Colonic mucosa (tissue), 4 donors: ENCODE measurements at regions not wholly inside any gene's neighbourhood (a gene's known extent, or its start where the extent isn't known, plus 50 kb on each side); places are given as distances from the start of the nearest gene placed in this dataset.

Source experiments
- DNase-seq: peaks from one replicate; pipeline ENCODE4 v3.0.0-alpha.2; 2020
- H3K27ac ChIP-seq: fragments of 200-600 bp; one replicate; pipeline ENCODE4 v1.8.0; 2021
- H3K27me3 ChIP-seq: fragments of 200-600 bp; one replicate; pipeline ENCODE4 v1.8.0; 2021
- H3K36me3 ChIP-seq: fragments of 200-600 bp; one replicate; pipeline ENCODE4 v1.8.0; 2021
- H3K4me1 ChIP-seq: fragments of 200-600 bp; one replicate; pipeline ENCODE4 v1.8.0; 2021; ENCODE audit warnings: mild to moderate bottlenecking
- H3K4me3 ChIP-seq: fragments of 200-600 bp; one replicate; pipeline ENCODE4 v1.8.0; 2021
- H3K9ac ChIP-seq, 2 donors: one replicate each; pipeline ENCODE4 v1.7.0; 2013; ENCODE audit warnings: control low read depth in 2 of 2, low read depth in 2 of 2, low read length in 2 of 2
- H3K9me3 ChIP-seq: fragments of 200-600 bp; one replicate; pipeline ENCODE4 v1.8.0; 2021
- CTCF ChIP-seq: fragments of 200-600 bp; IDR thresholded peaks from one replicate; pipeline ENCODE4 v1.8.0; 2022; ENCODE audit warnings: antibody characterized with exemption, mild to moderate bottlenecking
- intact Hi-C: fragments of 100-400 bp; cut with DNase I; formaldehyde crosslinking; loops from one replicate; pipeline ENCODE4 v1.14.1; 2022
- donor health status: healthy.
- donor health status: DM: no; HTN: no; CAD: no.
- donor health status: DM: no; HTN: no; CAD: no.

- no peak overlapping the region for H3K9ac ChIP-seq
- no peaks in the 10 kb centered on the region for H3K36me3 ChIP-seq
- no peak overlapping the region for H3K4me3 ChIP-seq
- no peak overlapping the region for H3K27ac ChIP-seq
- no peak for TF ChIP-seq CTCF
- DNase-seq = no peak
- intact Hi-C loops = no loop called here
- H3K9me3 ChIP-seq = no peaks in the 10 kb centered on the region
- H3K4me1 ChIP-seq = no peaks in the 10 kb centered on the region
- no peaks in the 10 kb centered on the region for H3K27me3 ChIP-seq
These were observed 726.8 kb upstream of the DDX18 start for GRCh38 chr2:117087535-117088291.

DNA sequence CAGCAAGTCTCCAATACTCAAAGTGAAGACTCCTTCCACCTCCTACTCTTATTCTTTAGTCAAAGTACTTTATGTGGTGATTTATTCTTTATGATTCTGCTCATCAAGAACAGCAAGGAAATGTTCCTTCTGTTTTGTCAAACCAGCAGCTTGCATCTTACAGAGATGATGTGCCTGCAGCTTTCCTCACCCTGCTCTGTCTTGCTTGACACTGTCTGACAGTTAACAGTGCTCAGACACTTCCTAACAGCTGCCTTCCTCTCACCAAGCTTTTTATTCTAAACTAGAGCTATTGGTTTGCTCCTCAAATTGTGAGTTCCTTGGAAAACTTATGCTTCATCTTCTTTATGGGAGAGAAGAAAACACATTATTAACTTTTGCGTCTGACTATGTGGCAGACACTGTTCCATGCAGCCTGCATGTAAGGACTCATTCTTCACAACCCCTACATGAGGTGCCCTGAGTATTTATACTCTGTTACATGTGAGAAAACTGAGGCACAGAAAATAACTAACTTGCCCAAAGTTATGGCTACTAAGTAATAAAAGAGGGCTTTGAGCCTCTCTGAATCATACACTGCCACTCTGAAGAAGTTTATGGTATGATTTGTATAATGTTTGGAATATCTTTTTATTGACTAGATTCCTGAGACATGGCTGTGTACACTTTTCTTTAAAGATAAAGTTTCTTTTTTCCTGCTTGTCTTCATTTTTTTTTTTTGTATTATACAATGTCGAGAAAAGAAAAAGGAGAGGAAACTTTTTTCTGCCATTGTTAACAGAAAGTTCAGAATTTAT is 723.3 kb upstream of the DDX18 start:
- no peaks in the 10 kb centered on the region for H3K27me3 ChIP-seq

GRCh38 chr2:117101613-117102012 is 712.9 kb upstream of the DDX18 start:
- H3K27ac ChIP-seq = no peak overlapping the region
- DNase-seq = no peak
- H3K9ac ChIP-seq = no peak overlapping the region
- no peaks in the 10 kb centered on the region for H3K27me3 ChIP-seq
- intact Hi-C loops = no loop called here
- TF ChIP-seq CTCF = no peak
- H3K4me3 ChIP-seq = no peak overlapping the region
- H3K4me1 ChIP-seq = no peaks in the 10 kb centered on the region
- no peaks in the 10 kb centered on the region for H3K9me3 ChIP-seq
- no peaks in the 10 kb centered on the region for H3K36me3 ChIP-seq

More for the DNA sequence above, 723.3 kb upstream of the DDX18 start:
- Histone ChIP-seq H3K9ac (no peak overlapping the region), H3K36me3 (no peaks in the 10 kb centered on the region), H3K9me3 (no peaks in the 10 kb centered on the region), H3K4me3 (no peak overlapping the region), H3K27ac (no peak overlapping the region), H3K4me1 (no peaks in the 10 kb centered on the region)
- TF ChIP-seq CTCF = no peak
- no peak for DNase-seq
- intact Hi-C loops = no loop called here

DNA sequence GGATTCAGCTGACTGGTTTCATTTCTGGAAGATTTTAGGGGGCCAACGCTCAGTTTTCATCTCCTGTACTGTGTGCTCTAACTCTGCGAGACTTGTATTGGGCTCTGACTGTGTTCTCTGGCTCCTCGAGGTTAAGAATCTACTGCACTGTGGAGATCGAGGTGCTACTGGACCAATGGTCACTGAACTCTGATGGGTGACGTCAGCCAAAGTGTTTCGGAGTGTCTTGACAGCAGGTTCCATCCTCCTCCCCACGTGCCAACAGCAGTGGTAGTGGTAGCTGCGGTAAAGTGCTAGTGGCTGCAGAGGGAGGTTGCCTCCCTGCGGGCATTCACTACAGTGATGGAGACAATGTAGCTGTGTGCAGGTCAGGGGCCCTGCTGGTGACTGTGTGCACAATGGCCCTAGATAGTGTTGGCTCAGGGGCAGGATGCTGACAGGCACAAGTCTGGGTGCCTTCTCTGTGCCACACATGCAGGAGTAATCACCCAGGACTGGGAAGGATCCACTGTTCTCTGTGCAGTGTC is 705.7 kb upstream of the DDX18 start:
- DNase-seq = no peak
- intact Hi-C loops = no loop called here
- Histone ChIP-seq H3K9me3 (no peaks in the 10 kb centered on the region), H3K4me3 (no peak overlapping the region), H3K36me3 (no peaks in the 10 kb centered on the region), H3K27ac (no peak overlapping the region), H3K27me3 (no peaks in the 10 kb centered on the region), H3K4me1 (no peaks in the 10 kb centered on the region), H3K9ac (no peak overlapping the region)
- no peak for TF ChIP-seq CTCF

DNA sequence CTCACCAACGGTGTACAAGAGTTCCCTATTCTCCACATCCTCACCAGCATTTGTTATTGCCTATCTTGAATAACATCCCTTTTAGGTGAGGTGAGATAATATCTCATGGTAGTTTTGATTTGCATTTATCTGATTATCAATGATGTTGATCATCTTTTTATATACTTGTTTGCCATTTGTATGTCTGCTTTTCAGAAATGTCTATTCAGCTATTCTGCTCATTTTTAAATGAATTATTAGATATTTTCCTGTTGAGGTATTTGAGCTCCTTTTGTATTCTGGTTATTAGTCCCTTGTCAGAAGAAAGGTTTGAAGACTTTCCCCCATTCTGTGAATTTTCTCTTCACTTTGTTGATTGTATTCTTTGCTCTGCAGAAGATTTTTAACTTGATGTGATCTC is 695.5 kb upstream of the DDX18 start:
- no peaks in the 10 kb centered on the region for H3K27me3 ChIP-seq
- no peaks in the 10 kb centered on the region for H3K9me3 ChIP-seq
- intact Hi-C loops = no loop called here
- H3K9ac ChIP-seq = no peak overlapping the region
- no peaks in the 10 kb centered on the region for H3K36me3 ChIP-seq
- H3K4me3 ChIP-seq = no peak overlapping the region
- DNase-seq = no peak
- no peaks in the 10 kb centered on the region for H3K4me1 ChIP-seq
- H3K27ac ChIP-seq = no peak overlapping the region
- no peak for TF ChIP-seq CTCF
